HFFc6 (cell line): ENCODE measurements at regions not wholly inside any gene's neighbourhood (a gene's known extent, or its start where the extent isn't known, plus 50 kb on each side); places are given as distances from the start of the nearest gene placed in this dataset.
"Not testable (repeated sequence)": the region's sequence is repeated elsewhere in the genome, so short reads cannot be mapped to it uniquely, and the experiment has no call there.

Source experiments
- DNase-seq: peaks from one replicate; pipeline ENCODE4 v3.0.0-alpha.2; 2018
- H3K27ac Mint-ChIP-seq: 2 replicates; pipeline ENCODE4 v1.8.0; 2020; ENCODE audit warnings: mild to moderate bottlenecking, mixed read lengths
- H3K27me3 Mint-ChIP-seq: 2 replicates; pipeline ENCODE4 v1.8.0; 2021; ENCODE audit warnings: mild to moderate bottlenecking, moderate library complexity, mixed read lengths; ENCODE audit not compliant: insufficient read depth
- H3K36me3 Mint-ChIP-seq: 2 replicates; pipeline ENCODE4 v1.8.0; 2021; ENCODE audit warnings: low read depth, mixed read lengths
- H3K4me1 Mint-ChIP-seq: 2 replicates; pipeline ENCODE4 v1.8.0; 2020; ENCODE audit warnings: low read depth, mixed read lengths
- H3K4me3 Mint-ChIP-seq: 2 replicates; pipeline ENCODE4 v1.8.0; 2020; ENCODE audit warnings: mild to moderate bottlenecking, moderate library complexity, mixed read lengths
- H3K9me3 Mint-ChIP-seq: 2 replicates; pipeline ENCODE4 v1.8.0; 2020; ENCODE audit warnings: mild to moderate bottlenecking, mixed read lengths
- CTCF ChIP-seq: fragments of 200-600 bp; sonication (generic); IDR thresholded peaks from 2 replicates; pipeline ENCODE4 v1.5.0; 2021; ENCODE audit warnings: antibody characterized with exemption, mild to moderate bottlenecking

DNA sequence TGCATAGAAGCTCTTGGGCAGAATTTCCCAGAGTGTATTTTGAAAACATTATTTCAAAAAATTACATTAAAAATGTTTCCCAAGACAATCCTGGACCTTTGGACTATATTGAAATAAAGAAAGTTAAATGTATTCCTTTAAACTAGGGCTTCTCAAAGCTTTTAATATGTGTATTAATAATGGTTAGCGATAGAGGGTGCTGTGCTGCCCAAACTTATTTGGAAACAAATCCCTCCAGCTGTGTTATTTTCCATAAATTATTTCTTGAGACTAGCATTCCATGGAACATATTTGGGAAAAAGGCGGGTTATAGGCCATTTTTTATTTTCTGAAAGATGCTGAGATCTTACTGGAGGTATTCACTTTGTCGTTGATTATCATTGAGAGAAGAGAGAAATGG is 397.8 kb upstream of the MIS18BP1 start:
- H3K27me3 Mint-ChIP-seq: no peaks in the 10 kb centered on the region; the same call in 1 of the 2 replicates
- TF ChIP-seq CTCF: peak; percentile 43
- H3K4me1 Mint-ChIP-seq: no peaks in the 10 kb centered on the region
- no peaks in the 10 kb centered on the region for H3K36me3 Mint-ChIP-seq
- H3K9me3 Mint-ChIP-seq: no peaks in the 10 kb centered on the region
- H3K27ac Mint-ChIP-seq: no peak overlapping the region
- DNase-seq: no peak
- H3K4me3 Mint-ChIP-seq: no peak overlapping the region

DNA sequence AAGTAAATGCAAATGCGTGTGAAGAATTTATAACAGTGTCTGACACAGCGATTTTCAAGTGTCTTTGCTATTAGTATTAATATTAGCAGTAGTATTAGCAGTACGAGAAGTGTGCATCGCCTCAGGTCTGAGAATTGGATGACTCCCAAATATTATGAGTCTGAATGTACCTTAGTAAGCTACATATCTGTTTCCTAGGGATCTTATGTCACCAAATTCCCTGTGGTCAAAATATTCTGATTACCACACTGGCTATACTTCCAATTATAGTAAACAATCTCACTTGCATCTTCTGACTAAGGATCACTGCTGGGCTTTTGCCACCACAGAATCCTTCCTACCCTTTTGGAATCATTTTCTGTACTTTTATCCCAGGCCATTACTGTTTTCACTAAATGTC is 396.0 kb upstream of the MIS18BP1 start:
- Mint-ChIP-seq H3K9me3 (no peaks in the 10 kb centered on the region), H3K27me3 (no peaks in the 10 kb centered on the region; the same call in 1 of the 2 replicates), H3K4me3 (no peak overlapping the region), H3K4me1 (no peaks in the 10 kb centered on the region), H3K27ac (no peak overlapping the region), H3K36me3 (no peaks in the 10 kb centered on the region)
- no peak for DNase-seq
- no peak for TF ChIP-seq CTCF

- TF ChIP-seq CTCF: no peak
- Mint-ChIP-seq H3K9me3 (peaks cover 5% of the 10 kb centered on the region), H3K36me3 (no peaks in the 10 kb centered on the region), H3K4me1 (no peaks in the 10 kb centered on the region), H3K27ac (no peak overlapping the region), H3K27me3 (no peaks in the 10 kb centered on the region; the same call in 1 of the 2 replicates), H3K4me3 (no peak overlapping the region)
- no peak for DNase-seq
Measured at GRCh38 chr14:45641541-45641940, 388.5 kb upstream of the MIS18BP1 start.

GRCh38 chr14:45634651-45635441 is 381.8 kb upstream of the MIS18BP1 start:
- not testable (repeated sequence) for H3K27me3 Mint-ChIP-seq, H3K9me3 Mint-ChIP-seq, DNase-seq, H3K4me1 Mint-ChIP-seq, H3K27ac Mint-ChIP-seq, H3K4me3 Mint-ChIP-seq, H3K36me3 Mint-ChIP-seq

DNA sequence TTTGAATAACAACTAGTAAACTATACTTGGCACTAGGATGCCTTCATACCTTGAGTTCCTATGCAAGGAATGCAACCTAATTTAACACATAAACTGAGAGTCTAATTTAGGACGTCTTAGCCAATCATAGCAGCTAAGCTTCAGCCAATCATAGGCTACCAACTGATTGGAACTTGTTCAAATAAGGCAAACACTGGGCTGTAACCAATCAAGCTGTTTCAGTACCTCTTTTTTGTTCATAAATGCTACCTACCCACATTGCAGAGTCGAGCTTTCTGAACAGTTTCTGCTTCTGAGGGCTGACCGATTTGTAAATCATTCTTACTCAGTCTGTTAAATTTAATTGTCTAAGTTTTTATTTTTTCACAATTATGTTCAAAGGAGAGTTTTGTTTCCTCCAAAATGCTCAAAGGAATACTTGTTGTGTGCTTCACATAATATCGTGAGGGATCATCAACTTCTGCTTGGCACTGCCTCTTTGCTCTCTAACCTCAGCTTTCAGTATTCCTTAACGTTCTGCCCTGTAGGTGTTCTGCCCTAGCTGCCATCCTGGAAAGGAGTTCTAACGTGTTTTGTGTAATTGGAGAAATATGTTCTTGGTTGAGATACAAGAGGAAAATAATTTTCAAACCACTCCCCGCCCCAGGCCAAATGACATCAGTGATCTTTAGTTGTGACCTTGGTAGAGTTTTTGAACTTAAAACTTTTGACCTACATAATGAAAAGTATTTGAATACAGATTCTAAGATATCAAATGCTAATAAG is 380.4 kb upstream of the MIS18BP1 start:
- Mint-ChIP-seq H3K27me3 (no peaks in the 10 kb centered on the region; the same call in 1 of the 2 replicates), H3K27ac (no peak overlapping the region), H3K9me3 (peaks cover 14% of the 10 kb centered on the region), H3K36me3 (no peaks in the 10 kb centered on the region), H3K4me1 (no peaks in the 10 kb centered on the region), H3K4me3 (no peak overlapping the region)
- no peak for DNase-seq
- TF ChIP-seq CTCF: no peak

DNA sequence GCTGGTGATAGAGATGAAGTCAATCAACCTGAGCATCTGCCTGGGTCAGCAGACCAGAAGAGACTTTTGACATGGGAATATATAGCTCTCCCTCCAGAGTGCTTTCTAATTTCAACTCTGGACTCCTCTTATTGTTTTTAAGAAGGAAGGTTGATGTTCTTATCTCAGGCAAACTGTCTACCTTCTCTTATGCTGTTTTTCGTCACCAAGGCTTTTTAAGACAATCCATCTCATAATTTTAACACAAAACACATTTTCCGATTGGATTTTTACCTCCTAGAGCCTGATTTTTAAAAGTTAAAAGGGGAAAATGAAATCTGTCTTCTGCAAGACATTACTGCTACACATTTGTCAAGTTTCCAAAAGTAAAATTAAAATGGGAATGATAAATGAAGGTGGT is 368.7 kb upstream of the MIS18BP1 start:
- no peak overlapping the region for H3K4me3 Mint-ChIP-seq
- no peaks in the 10 kb centered on the region for H3K36me3 Mint-ChIP-seq
- H3K27ac Mint-ChIP-seq: no peak overlapping the region
- H3K27me3 Mint-ChIP-seq: no peaks in the 10 kb centered on the region
- TF ChIP-seq CTCF: no peak
- H3K4me1 Mint-ChIP-seq: no peaks in the 10 kb centered on the region
- peaks cover 13% of the 10 kb centered on the region for H3K9me3 Mint-ChIP-seq
- no peak for DNase-seq
